H1 (cell line): ENCODE measurements at regions not wholly inside any gene's neighbourhood (a gene's known extent, or its start where the extent isn't known, plus 50 kb on each side); places are given as distances from the start of the nearest gene placed in this dataset.

Experiments
- CTCF ChIA-PET: fragments of 300-600 bp; sonication (Branson Sonifier 250); formaldehyde crosslinking; loops from one replicate; lab custom pipeline; 2021; ENCODE audit not compliant: partially characterized antibody; lab: Charles Lee
- POLR2A ChIA-PET: fragments of 300-600 bp; sonication (Branson Sonifier 250); formaldehyde crosslinking; loops from one replicate; lab custom pipeline; 2021; ENCODE audit warnings: inconsistent platforms; ENCODE audit not compliant: partially characterized antibody; lab: Charles Lee
- DNase-seq, 2 experiments: peaks; one replicate each; pipeline versions ENCODE4 v3.0.0 to v3.0.0-alpha.2; 2010 to 2022; ENCODE audit warnings: low spot score in 2 of 2, low read depth in 1 of 2, mixed read lengths in 1 of 2
- FAIRE-seq: peaks from 2 replicates; lab custom pipeline; 2011; peaks lifted over from hg19 to GRCh38; lab: Jason Lieb, UNC
- H2AFZ ChIP-seq: 2 replicates; pipeline ENCODE4 v1.8.1; 2012; ENCODE audit warnings: low read length, inconsistent platforms
- H2AK5ac ChIP-seq: 2 replicates; pipeline ENCODE4 v1.6.1; 2013; ENCODE audit warnings: low read depth, low read length
- H2BK120ac ChIP-seq: replicated peaks from 2 replicates; pipeline ENCODE3; 2013; ENCODE audit warnings: low read depth, low read length, inconsistent platforms
- H2BK12ac ChIP-seq: 2 replicates; pipeline ENCODE4 v1.6.1; 2013; ENCODE audit warnings: low read depth, low read length
- H2BK15ac ChIP-seq: 2 replicates; pipeline ENCODE4 v1.6.1; 2013; ENCODE audit warnings: low read length
- H2BK20ac ChIP-seq: 2 replicates; pipeline ENCODE4 v1.6.1; 2013; ENCODE audit warnings: low read length
- H2BK5ac ChIP-seq: 2 replicates; pipeline ENCODE4 v1.6.1; 2013; ENCODE audit warnings: low read depth, low read length
- H3K14ac ChIP-seq: 2 replicates; pipeline ENCODE4 v1.6.1; 2013; ENCODE audit warnings: inconsistent platforms; ENCODE audit not compliant: insufficient read length
- H3K18ac ChIP-seq: 2 replicates; pipeline ENCODE4 v1.6.1; 2013; ENCODE audit warnings: low read length; ENCODE audit errors: extremely low read depth
- H3K23ac ChIP-seq: 2 replicates; pipeline ENCODE4 v1.6.1; 2013; ENCODE audit warnings: inconsistent platforms; ENCODE audit not compliant: insufficient read length
- H3K23me2 ChIP-seq: 2 replicates; pipeline ENCODE4 v1.6.1; 2013; ENCODE audit warnings: low read depth, low read length
- H3K27ac ChIP-seq: 2 replicates; pipeline ENCODE4 v1.6.1; 2011; ENCODE audit warnings: low read depth, low read length, inconsistent platforms
- H3K27me3 ChIP-seq, 4 experiments: replicated peaks in 1 of 4; 1 replicate in 1 of 4; 2 replicates in 3 of 4; pipeline versions ENCODE4 v1.6.1 to v1.8.1; 2011 to 2013; ENCODE audit warnings: low read length in 3 of 4, mild to moderate bottlenecking in 3 of 4, inconsistent platforms in 2 of 4, mixed read lengths in 2 of 4, moderate library complexity in 1 of 4; ENCODE audit not compliant: control insufficient read depth in 3 of 4, insufficient read depth in 3 of 4; ENCODE audit errors: extremely low read depth in 1 of 4
- H3K36me3 ChIP-seq, 4 experiments: 2 replicates each; pipeline versions ENCODE4 v1.6.1 to v1.8.1; 2011 to 2013; ENCODE audit warnings: mild to moderate bottlenecking in 4 of 4, low read length in 3 of 4, moderate library complexity in 2 of 4, control low read depth in 1 of 4, inconsistent platforms in 1 of 4; ENCODE audit not compliant: insufficient read depth in 4 of 4, control insufficient read depth in 2 of 4
- H3K4ac ChIP-seq: replicated peaks from 2 replicates; pipeline ENCODE3; 2013; ENCODE audit warnings: low read length, low read depth, mixed read lengths, inconsistent platforms; ENCODE audit not compliant: insufficient read length
- H3K4me1 ChIP-seq, 4 experiments: replicated peaks in 1 of 4; 1 replicate in 1 of 4; 2 replicates in 3 of 4; pipeline versions ENCODE4 v1.6.1 to v1.8.1; 2011 to 2013; ENCODE audit warnings: low read length in 3 of 4, inconsistent platforms in 2 of 4, mixed read lengths in 1 of 4; ENCODE audit not compliant: insufficient read depth in 4 of 4, control insufficient read depth in 3 of 4
- H3K4me2 ChIP-seq, 2 experiments: 2 replicates each; pipeline versions ENCODE4 v1.6.1 to v1.8.1; 2011 to 2013; ENCODE audit warnings: low read depth in 2 of 2, low read length in 2 of 2, control low read depth in 1 of 2, inconsistent platforms in 1 of 2, mild to moderate bottlenecking in 1 of 2; ENCODE audit not compliant: insufficient read depth in 1 of 2
- H3K4me3 ChIP-seq, 4 experiments: fragments of 200-600, 300-600 bp in 1 of 4; sonication (generic), shearing (Covaris generic), sonication (Bioruptor Twin) in 1 of 4; 2 replicates each; pipeline versions ENCODE4 v1.5.1 to v1.8.1; 2011 to 2016; ENCODE audit warnings: low read length in 4 of 4, low read depth in 3 of 4, control low read depth in 2 of 4, inconsistent platforms in 2 of 4, mild to moderate bottlenecking in 2 of 4, mixed read lengths in 1 of 4, moderate library complexity in 1 of 4; ENCODE audit not compliant: insufficient read depth in 2 of 4; ENCODE audit errors: extremely low read depth in 1 of 4
- H3K56ac ChIP-seq: replicated peaks from 2 replicates; pipeline ENCODE3; 2013; ENCODE audit warnings: low read depth, mild to moderate bottlenecking, mixed read lengths, low read length, inconsistent platforms; ENCODE audit not compliant: insufficient read length
- H3K79me1 ChIP-seq: 2 replicates; pipeline ENCODE4 v1.6.1; 2013; ENCODE audit warnings: low read depth, low read length, control low read depth
- H3K79me2 ChIP-seq, 2 experiments: 2 replicates each; pipeline versions ENCODE4 v1.6.1 to v1.8.1; 2012 to 2013; ENCODE audit warnings: low read length in 2 of 2, mild to moderate bottlenecking in 2 of 2, inconsistent platforms in 1 of 2; ENCODE audit not compliant: insufficient read depth in 2 of 2, control insufficient read depth in 1 of 2
- H3K9ac ChIP-seq, 4 experiments: replicated peaks in 1 of 4; 1 replicate in 1 of 4; 2 replicates in 3 of 4; pipeline versions ENCODE4 v1.6.1 to v1.8.1; 2011 to 2013; ENCODE audit warnings: low read depth in 3 of 4, low read length in 3 of 4, control low read depth in 2 of 4, mild to moderate bottlenecking in 2 of 4, moderate library complexity in 2 of 4, inconsistent platforms in 1 of 4; ENCODE audit errors: extremely low read depth in 1 of 4
- H3K9me3 ChIP-seq, 2 experiments: 2 replicates each; pipeline versions ENCODE4 v1.6.1 to v1.8.1; 2012 to 2013; ENCODE audit warnings: mild to moderate bottlenecking in 2 of 2, moderate library complexity in 2 of 2, control low read depth in 1 of 2, inconsistent platforms in 1 of 2, low read depth in 1 of 2, low read length in 1 of 2, mixed read lengths in 1 of 2; ENCODE audit not compliant: insufficient read depth in 2 of 2
- H4K20me1 ChIP-seq, 2 experiments: replicated peaks in 1 of 2; 2 replicates each; pipeline versions ENCODE3 to v1.8.1; 2011 to 2013; ENCODE audit warnings: inconsistent platforms in 2 of 2, low read length in 2 of 2, mild to moderate bottlenecking in 1 of 2; ENCODE audit not compliant: insufficient read depth in 2 of 2, control insufficient read depth in 1 of 2
- H4K5ac ChIP-seq: 2 replicates; pipeline ENCODE4 v1.6.1; 2013; ENCODE audit warnings: low read length, low read depth, mixed read lengths, inconsistent platforms; ENCODE audit not compliant: insufficient read length
- H4K8ac ChIP-seq: 2 replicates; pipeline ENCODE4 v1.8.0; 2013; ENCODE audit warnings: mild to moderate bottlenecking, moderate library complexity, low read length, inconsistent platforms; ENCODE audit not compliant: insufficient read depth; ENCODE audit errors: extremely low read depth
- H4K91ac ChIP-seq: replicated peaks from 2 replicates; pipeline ENCODE3; 2013; ENCODE audit warnings: low read length, mixed read lengths, inconsistent platforms; ENCODE audit not compliant: insufficient read length
- ASH2L ChIP-seq: fragments of 200-600, 300-600 bp; sonication (generic); IDR thresholded peaks from one replicate; pipeline ENCODE4 v1.7.1; 2017; ENCODE audit warnings: low read length
- MAX ChIP-seq: IDR thresholded peaks from 2 replicates; pipeline ENCODE4 v1.6.1; 2012; ENCODE audit warnings: inconsistent platforms
- PHF8 ChIP-seq: fragments of 200-600 bp; sonication (generic); conservative IDR thresholded peaks from 2 replicates; pipeline ENCODE4 v1.7.1; 2012; ENCODE audit warnings: low read depth, mild to moderate bottlenecking, inconsistent platforms, low read length, moderate library complexity
- RBBP5 ChIP-seq: IDR thresholded peaks from 2 replicates; pipeline ENCODE4 v1.7.1; 2012; ENCODE audit warnings: low read depth, mild to moderate bottlenecking, inconsistent platforms, low read length, moderate library complexity, borderline replicate concordance
- SAP30 ChIP-seq: fragments of 300-600 bp; sonication (generic); IDR thresholded peaks from 2 replicates; pipeline ENCODE4 v1.7.1; 2012; ENCODE audit warnings: low read length, moderate library complexity, mild to moderate bottlenecking, inconsistent platforms; ENCODE audit not compliant: insufficient read depth, insufficient replicate concordance
- WGBS, 2 experiments: shearing (Covaris generic) in 1 of 2; methylation state at CpG; one replicate each; pipeline versions ENCODE4 v1.1.6 to v1.1.7; 2013 to 2015; ENCODE audit warnings: low lambda C conversion rate in 2 of 2, mixed read lengths in 2 of 2, inconsistent platforms in 1 of 2, low coverage in 1 of 2, missing lambda C conversion rate in 1 of 2; ENCODE audit not compliant: insufficient replicate concordance in 2 of 2, insufficient coverage in 1 of 2, insufficient read length in 1 of 2; ENCODE audit errors: extremely low coverage in 1 of 2, missing lambda C conversion rate in 1 of 2; 5-methylcytosine and 5-hydroxymethylcytosine counted together

DNA sequence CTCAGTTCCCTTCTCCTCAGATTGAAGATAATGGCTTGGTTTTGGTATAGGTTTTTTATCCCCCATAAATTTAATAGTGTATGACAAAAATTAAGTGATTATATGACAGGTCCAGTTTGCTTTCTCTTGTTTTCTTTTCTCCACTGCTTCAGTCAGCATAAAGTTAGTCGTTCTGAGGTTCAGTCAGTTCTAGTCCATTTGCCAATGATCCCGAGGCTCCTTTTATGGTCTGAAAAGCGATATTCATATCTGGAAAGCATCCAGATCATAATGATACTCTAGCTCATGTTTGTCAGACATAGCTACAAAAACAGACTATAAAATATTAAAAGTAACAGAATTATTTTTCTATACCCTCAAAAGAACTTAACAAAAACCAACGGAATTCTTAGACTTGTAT is 67.1 kb upstream of the SLC38A4 start:
- no peak overlapping the region for H3K4ac ChIP-seq
- ChIA-PET POLR2A (interaction anchor here (0.6 kb wide), 1 partner anchor 486 kb away, joined by 5 read pairs; no protein-coding TSS in a partner anchor), CTCF (no interaction called here)
- DNase-seq, result no peak
- H4K5ac ChIP-seq, result no peak overlapping the region
- no peaks in the 10 kb centered on the region for H3K79me2 ChIP-seq
- no peak overlapping the region for H3K4me3 ChIP-seq
- H3K23ac ChIP-seq, result no peak overlapping the region
- no peaks in the 10 kb centered on the region for H3K36me3 ChIP-seq
- no peak overlapping the region for H2BK5ac ChIP-seq
- H2BK15ac ChIP-seq, result no peak overlapping the region
- no peak overlapping the region for H3K14ac ChIP-seq
- no peak overlapping the region for H4K91ac ChIP-seq
- H3K18ac ChIP-seq, result no peak overlapping the region
- no peak for FAIRE-seq
- H2AFZ ChIP-seq, result no peak overlapping the region
- no peaks in the 10 kb centered on the region for H3K79me1 ChIP-seq
- H3K9ac ChIP-seq, result no peak overlapping the region
- H3K4me2 ChIP-seq, result no peak overlapping the region
- no peak overlapping the region for H2BK120ac ChIP-seq
- H4K20me1 ChIP-seq, result no peaks in the 10 kb centered on the region
- 92% methylated on average over 4 of the region's 4 CpGs; no CpG with 5 or more reads in 1 of the 2 experiments for WGBS, 2 experiments
- no peaks in the 10 kb centered on the region for H3K23me2 ChIP-seq
- TF ChIP-seq SAP30, result no peak
- no peak for TF ChIP-seq PHF8
- no peak for TF ChIP-seq MAX
- no peak for TF ChIP-seq RBBP5
- TF ChIP-seq ASH2L, result no peak
- no peak overlapping the region for H2BK12ac ChIP-seq
- H3K4me1 ChIP-seq, result no peaks in the 10 kb centered on the region
- H2BK20ac ChIP-seq, result no peak overlapping the region
- H3K27ac ChIP-seq, result no peak overlapping the region
- H3K56ac ChIP-seq, result no peak overlapping the region
- H3K27me3 ChIP-seq, result no peaks in the 10 kb centered on the region
- H3K9me3 ChIP-seq, result no peaks in the 10 kb centered on the region
- no peak overlapping the region for H2AK5ac ChIP-seq
- H4K8ac ChIP-seq, result no peak overlapping the region
